ENCODE measurements at regions not wholly inside any gene's neighbourhood (a gene's known extent, or its start where the extent isn't known, plus 50 kb on each side); places are given as distances from the start of the nearest gene placed in this dataset.

GRCh38 chr6:11409371-11409770 is 128.2 kb upstream of the TMEM170B start:
- TF ChIP-seq RELA (CRISPR knock-in tag; IDR thresholded peaks at IDR 0.05) (no peak), ZNF124 (CRISPR knock-in tag; IDR thresholded peaks at IDR 0.05) (no peak), GABPB1 (CRISPR knock-in tag; IDR thresholded peaks at IDR 0.05) (no peak), RAD51 (IDR thresholded peaks at IDR 0.05; ENCODE audit: borderline replicate concordance) (no peak), NR1H2 (CRISPR knock-in tag; IDR thresholded peaks at IDR 0.05; ENCODE audit: borderline replicate concordance, low read depth) (no peak), CREB1 (IDR thresholded peaks at IDR 0.05) (no peak), CREB1 (CRISPR knock-in tag; IDR thresholded peaks at IDR 0.05) (no peak), CTCF (CRISPR knock-in tag; IDR thresholded peaks at IDR 0.05) (no peak), ZNF121 (CRISPR knock-in tag; IDR thresholded peaks at IDR 0.05) (no peak), TCF7 (IDR thresholded peaks at IDR 0.05; ENCODE audit: low read depth) (no peak), ETS1 (CRISPR knock-in tag; IDR thresholded peaks at IDR 0.05) (no peak)

All from HepG2 (cell line).